ENCODE measurements at regions not wholly inside any gene's neighbourhood (a gene's known extent, or its start where the extent isn't known, plus 50 kb on each side); places are given as distances from the start of the nearest gene placed in this dataset.
A peak's percentile ranks its signal among the peaks of the same experiment; 100 is the strongest.

DNA sequence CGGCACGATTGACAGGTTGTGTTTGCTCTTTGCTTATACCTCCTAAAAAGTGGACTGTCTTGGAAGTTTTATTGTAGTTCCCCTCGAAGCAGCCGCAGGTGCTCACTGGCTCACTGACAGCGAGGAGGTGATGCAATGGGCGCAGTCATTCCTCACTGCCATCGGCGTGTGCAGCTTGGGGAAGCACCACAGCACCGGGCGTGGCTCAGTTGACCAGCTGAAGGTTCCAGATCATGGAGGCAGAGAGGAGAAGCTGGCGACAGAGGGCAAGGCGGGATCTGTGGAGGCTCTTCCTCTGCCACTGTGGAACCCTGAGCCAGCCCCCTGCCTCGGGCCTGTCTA, 72.1 kb upstream of the TNRC6C start:
- Mint-ChIP-seq H3K27me3 (no peaks in the 10 kb centered on the region), H3K36me3 (ENCODE audit: low read depth) (no peaks in the 10 kb centered on the region), H3K4me1 (peaks cover 50% of the 10 kb centered on the region), H3K27ac (peak overlapping the region; percentile 98), H3K4me3 (no peak overlapping the region)
- H3K9me3 ChIP-seq (ENCODE audit: control insufficient read depth, low read length, poor library complexity, severe bottlenecking): no peaks in the 10 kb centered on the region
- ATAC-seq: no peak
- no peak for DNase-seq

- peak overlapping the region; percentile 98 for H3K27ac Mint-ChIP-seq
- H3K4me3 Mint-ChIP-seq: peak overlapping the region; percentile 92
- ATAC-seq: no peak
- no peaks in the 10 kb centered on the region for H3K27me3 Mint-ChIP-seq
- H3K36me3 Mint-ChIP-seq (ENCODE audit: low read depth): no peaks in the 10 kb centered on the region
- DNase-seq: no peak
- peaks cover 43% of the 10 kb centered on the region for H3K4me1 Mint-ChIP-seq
- no peaks in the 10 kb centered on the region for H3K9me3 ChIP-seq (ENCODE audit: control insufficient read depth, low read length, poor library complexity, severe bottlenecking)
Measured at GRCh38 chr17:77887110-77887463, 71.4 kb upstream of the TNRC6C start.

- Mint-ChIP-seq H3K36me3 (ENCODE audit: low read depth) (no peaks in the 10 kb centered on the region), H3K27ac (peak overlapping the region; percentile 98), H3K4me3 (peak overlapping the region; percentile 92), H3K27me3 (no peaks in the 10 kb centered on the region), H3K4me1 (peaks cover 37% of the 10 kb centered on the region)
- DNase-seq: peak; percentile 57 to 73 (median 67)
- no peaks in the 10 kb centered on the region for H3K9me3 ChIP-seq (ENCODE audit: control insufficient read depth, low read length, poor library complexity, severe bottlenecking)
- peak; percentile 96 for ATAC-seq
Measured at GRCh38 chr17:77887464-77888241, 70.8 kb upstream of the TNRC6C start.

- Mint-ChIP-seq H3K27me3 (no peaks in the 10 kb centered on the region), H3K4me3 (peak overlapping the region; percentile 92), H3K27ac (peak overlapping the region; percentile 98), H3K4me1 (peaks cover 36% of the 10 kb centered on the region), H3K36me3 (ENCODE audit: low read depth) (no peaks in the 10 kb centered on the region)
- DNase-seq (no peak), ATAC-seq (peak; percentile 6)
- no peaks in the 10 kb centered on the region for H3K9me3 ChIP-seq (ENCODE audit: control insufficient read depth, low read length, poor library complexity, severe bottlenecking)
Measured at GRCh38 chr17:77888242-77889134, 70.0 kb upstream of the TNRC6C start.

- no peaks in the 10 kb centered on the region for H3K9me3 ChIP-seq (ENCODE audit: control insufficient read depth, low read length, poor library complexity, severe bottlenecking)
- DNase-seq: no peak
- ATAC-seq: no peak
- peak overlapping the region; percentile 28 for H3K4me3 Mint-ChIP-seq
- no peaks in the 10 kb centered on the region for H3K27me3 Mint-ChIP-seq
- H3K36me3 Mint-ChIP-seq (ENCODE audit: low read depth): no peaks in the 10 kb centered on the region
- H3K27ac Mint-ChIP-seq: peak overlapping the region; percentile 98
- H3K4me1 Mint-ChIP-seq: peaks cover 34% of the 10 kb centered on the region
Measured at GRCh38 chr17:77889135-77889505, 69.4 kb upstream of the TNRC6C start.

DNA sequence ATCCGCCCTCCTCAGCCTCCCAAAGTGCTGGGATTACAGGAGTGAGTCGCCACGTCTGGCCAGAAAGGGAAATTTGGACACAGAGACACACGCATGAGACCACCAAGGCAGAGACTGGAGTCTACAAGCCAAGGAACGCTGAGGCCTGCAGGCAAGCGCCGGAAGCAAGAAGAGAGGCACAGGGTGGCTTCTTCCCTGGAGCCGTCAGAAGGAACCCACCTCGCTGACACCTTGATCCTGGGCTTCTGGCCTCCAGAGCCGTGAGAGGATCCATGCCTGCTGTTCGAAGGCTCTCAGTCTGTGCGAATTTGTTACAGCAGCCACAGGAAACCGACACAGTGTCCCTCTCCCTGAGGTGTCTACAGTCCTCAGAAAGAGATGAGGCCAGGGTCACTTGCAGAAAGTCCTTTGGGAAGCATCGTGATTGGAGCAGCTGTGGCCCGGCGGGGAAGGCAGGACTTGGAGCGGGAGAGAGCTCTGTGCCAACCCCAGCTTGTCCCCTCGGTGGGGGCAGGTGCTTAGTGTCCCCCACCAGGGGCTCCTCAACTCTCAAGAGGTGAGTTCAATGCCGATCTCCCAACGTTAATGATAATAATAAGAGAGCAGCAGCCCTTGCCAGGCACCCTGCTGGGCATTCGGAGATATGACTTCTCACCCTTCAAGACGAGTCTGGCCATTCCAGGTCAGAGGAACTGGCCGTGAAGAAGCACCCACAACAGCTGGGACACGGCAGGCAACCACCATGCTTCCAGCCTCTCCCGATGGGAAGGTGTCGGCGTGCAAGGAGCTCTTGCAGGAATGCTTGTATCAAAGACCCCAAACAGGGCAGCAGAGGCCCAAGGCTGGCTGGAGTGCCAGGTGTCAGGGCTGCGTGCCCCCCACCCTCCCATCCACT, 68.4 kb upstream of the TNRC6C start:
- no peaks in the 10 kb centered on the region for H3K36me3 Mint-ChIP-seq (ENCODE audit: low read depth)
- H3K27me3 Mint-ChIP-seq: no peaks in the 10 kb centered on the region
- peaks cover 32% of the 10 kb centered on the region for H3K4me1 Mint-ChIP-seq
- DNase-seq: no peak
- no peak overlapping the region for H3K27ac Mint-ChIP-seq
- H3K9me3 ChIP-seq (ENCODE audit: control insufficient read depth, low read length, poor library complexity, severe bottlenecking): no peaks in the 10 kb centered on the region
- H3K4me3 Mint-ChIP-seq: no peak overlapping the region
- no peak for ATAC-seq

GRCh38 chr17:77890771-77891170, 67.7 kb upstream of the TNRC6C start:
- no peak overlapping the region for H3K4me3 Mint-ChIP-seq
- DNase-seq (no peak), ATAC-seq (no peak)
- H3K4me1 Mint-ChIP-seq: peaks cover 29% of the 10 kb centered on the region
- no peaks in the 10 kb centered on the region for H3K9me3 ChIP-seq (ENCODE audit: control insufficient read depth, low read length, poor library complexity, severe bottlenecking)
- H3K27me3 Mint-ChIP-seq: no peaks in the 10 kb centered on the region
- no peaks in the 10 kb centered on the region for H3K36me3 Mint-ChIP-seq (ENCODE audit: low read depth)
- H3K27ac Mint-ChIP-seq: no peak overlapping the region

GRCh38 chr17:77891602-77892001, 66.9 kb upstream of the TNRC6C start:
- H3K36me3 Mint-ChIP-seq (ENCODE audit: low read depth): no peaks in the 10 kb centered on the region
- ATAC-seq: no peak
- H3K4me3 Mint-ChIP-seq: no peak overlapping the region
- no peak for DNase-seq
- H3K9me3 ChIP-seq (ENCODE audit: control insufficient read depth, low read length, poor library complexity, severe bottlenecking): no peaks in the 10 kb centered on the region
- H3K27me3 Mint-ChIP-seq: no peaks in the 10 kb centered on the region
- H3K27ac Mint-ChIP-seq: no peak overlapping the region
- H3K4me1 Mint-ChIP-seq: peaks cover 23% of the 10 kb centered on the region

GRCh38 chr17:77892031-77892430, 66.5 kb upstream of the TNRC6C start:
- DNase-seq (no peak), ATAC-seq (no peak)
- Mint-ChIP-seq H3K27me3 (no peaks in the 10 kb centered on the region), H3K27ac (no peak overlapping the region), H3K36me3 (ENCODE audit: low read depth) (no peaks in the 10 kb centered on the region), H3K4me1 (peaks cover 18% of the 10 kb centered on the region), H3K4me3 (no peak overlapping the region)
- H3K9me3 ChIP-seq (ENCODE audit: control insufficient read depth, low read length, poor library complexity, severe bottlenecking): no peaks in the 10 kb centered on the region

DNA sequence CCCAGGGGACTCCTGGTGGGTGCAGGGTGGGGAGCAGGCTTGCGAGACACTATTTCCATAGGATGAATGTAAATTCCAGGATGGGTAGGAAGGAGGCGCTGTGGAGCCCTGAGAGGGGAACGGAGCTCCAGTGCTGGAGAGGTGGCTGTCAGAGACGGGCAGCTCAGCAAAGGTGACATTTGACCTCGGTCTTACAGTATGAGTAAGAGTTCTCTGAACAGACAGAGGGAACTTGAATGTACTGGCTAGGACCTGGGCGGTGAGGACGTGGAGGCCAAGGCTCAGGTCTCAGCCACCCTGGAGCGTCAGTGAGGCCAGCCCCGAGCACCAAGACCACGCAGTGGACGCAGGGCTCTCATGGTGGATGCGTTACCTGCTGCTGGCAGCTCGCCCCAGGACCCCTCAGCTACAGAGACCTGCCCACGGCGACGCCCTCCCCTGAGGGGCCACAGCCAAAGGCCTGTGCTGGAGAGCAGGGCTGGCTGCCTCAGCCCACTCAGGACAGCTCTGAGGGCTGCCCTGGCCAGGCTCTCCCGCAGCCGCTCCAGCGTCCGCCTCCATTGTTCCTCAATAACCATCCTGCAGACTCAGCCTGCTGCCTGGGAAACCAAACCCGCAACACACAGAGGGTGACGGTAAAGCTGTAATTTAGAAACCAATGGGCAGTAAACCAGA, 65.9 kb upstream of the TNRC6C start:
- no peak for ATAC-seq
- Mint-ChIP-seq H3K27ac (no peak overlapping the region), H3K36me3 (ENCODE audit: low read depth) (no peaks in the 10 kb centered on the region), H3K27me3 (no peaks in the 10 kb centered on the region), H3K4me1 (peaks cover 13% of the 10 kb centered on the region), H3K4me3 (no peak overlapping the region)
- DNase-seq: no peak
- H3K9me3 ChIP-seq (ENCODE audit: control insufficient read depth, low read length, poor library complexity, severe bottlenecking): no peaks in the 10 kb centered on the region

GRCh38 chr17:77893144-77894044, 65.1 kb upstream of the TNRC6C start:
- DNase-seq: no peak
- ATAC-seq: no peak
- Mint-ChIP-seq H3K4me3 (no peak overlapping the region), H3K4me1 (peaks cover 8% of the 10 kb centered on the region), H3K36me3 (ENCODE audit: low read depth) (no peaks in the 10 kb centered on the region), H3K27me3 (no peaks in the 10 kb centered on the region), H3K27ac (no peak overlapping the region)
- no peaks in the 10 kb centered on the region for H3K9me3 ChIP-seq (ENCODE audit: control insufficient read depth, low read length, poor library complexity, severe bottlenecking)
